Thoracic aorta (tissue), 2 donors: ENCODE measurements at regions not wholly inside any gene's neighbourhood (a gene's known extent, or its start where the extent isn't known, plus 50 kb on each side); places are given as distances from the start of the nearest gene placed in this dataset.

ENCODE experiments used
- ATAC-seq: fragments of 150-250 bp; one replicate; pipeline ENCODE4 v1.8.0; 2017; ENCODE audit warnings: low read depth; ENCODE audit not compliant: insufficient number of reproducible peaks, low FRiP score
- DNase-seq: peaks from one replicate; pipeline ENCODE4 v3.0.0-alpha.2; 2020; ENCODE audit warnings: low spot score
- H3K27ac ChIP-seq, 2 donors: fragments of 200-600 bp; sonication (generic); 1 replicate in 1 of 2; 2 replicates in 1 of 2; pipeline ENCODE4 v1.5.1; 2016; ENCODE audit warnings: mild to moderate bottlenecking in 2 of 2, moderate library complexity in 2 of 2
- H3K27me3 ChIP-seq: fragments of 200-600 bp; sonication (generic); replicated peaks from 2 replicates; pipeline ENCODE4 v1.6.0; 2016; ENCODE audit warnings: mild to moderate bottlenecking; ENCODE audit not compliant: insufficient read depth
- H3K36me3 ChIP-seq: fragments of 200-600 bp; sonication (generic); one replicate; pipeline ENCODE4 v1.5.1; 2016
- H3K4me1 ChIP-seq, 2 donors: fragments of 200-600 bp; sonication (generic); 1 replicate in 1 of 2; 2 replicates in 1 of 2; pipeline versions ENCODE4 v1.5.1 to v1.6.0; 2016; ENCODE audit warnings: low read depth in 2 of 2, mild to moderate bottlenecking in 1 of 2; ENCODE audit not compliant: control insufficient read depth in 1 of 2
- H3K4me3 ChIP-seq: fragments of 200-600 bp; sonication (generic); 2 replicates; pipeline ENCODE4 v1.5.1; 2016; ENCODE audit warnings: mild to moderate bottlenecking
- H3K9me3 ChIP-seq: fragments of 200-600 bp; sonication (generic); 2 replicates; pipeline ENCODE4 v1.5.1; 2016
- TF ChIP-seq, protein P1 (sequence below): fragments of 200-600 bp; sonication (generic); IDR thresholded peaks from one replicate; pipeline ENCODE4 v1.5.1; 2019; ENCODE audit warnings: antibody characterized with exemption

DNA sequence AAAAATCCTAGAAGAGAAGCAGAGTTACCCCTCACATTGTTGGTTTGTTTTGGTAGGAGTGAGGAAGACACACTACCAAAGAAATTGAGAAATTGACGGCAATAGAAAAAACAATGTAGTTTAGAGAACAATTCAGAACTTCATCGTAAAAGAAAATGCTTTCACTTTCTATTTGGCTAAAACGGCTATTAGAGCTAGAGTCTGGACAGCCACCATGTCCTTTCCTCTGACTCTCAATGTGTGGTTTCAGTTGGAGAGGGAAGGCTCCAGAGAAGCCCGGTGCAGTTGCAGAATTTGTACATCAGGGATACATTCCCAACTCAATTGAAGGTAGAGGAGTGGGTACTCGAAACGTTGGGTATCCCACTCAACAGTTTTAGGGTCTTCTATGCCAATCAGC, 535.3 kb downstream of the GALC start:
- TF ChIP-seq, protein P1, sequence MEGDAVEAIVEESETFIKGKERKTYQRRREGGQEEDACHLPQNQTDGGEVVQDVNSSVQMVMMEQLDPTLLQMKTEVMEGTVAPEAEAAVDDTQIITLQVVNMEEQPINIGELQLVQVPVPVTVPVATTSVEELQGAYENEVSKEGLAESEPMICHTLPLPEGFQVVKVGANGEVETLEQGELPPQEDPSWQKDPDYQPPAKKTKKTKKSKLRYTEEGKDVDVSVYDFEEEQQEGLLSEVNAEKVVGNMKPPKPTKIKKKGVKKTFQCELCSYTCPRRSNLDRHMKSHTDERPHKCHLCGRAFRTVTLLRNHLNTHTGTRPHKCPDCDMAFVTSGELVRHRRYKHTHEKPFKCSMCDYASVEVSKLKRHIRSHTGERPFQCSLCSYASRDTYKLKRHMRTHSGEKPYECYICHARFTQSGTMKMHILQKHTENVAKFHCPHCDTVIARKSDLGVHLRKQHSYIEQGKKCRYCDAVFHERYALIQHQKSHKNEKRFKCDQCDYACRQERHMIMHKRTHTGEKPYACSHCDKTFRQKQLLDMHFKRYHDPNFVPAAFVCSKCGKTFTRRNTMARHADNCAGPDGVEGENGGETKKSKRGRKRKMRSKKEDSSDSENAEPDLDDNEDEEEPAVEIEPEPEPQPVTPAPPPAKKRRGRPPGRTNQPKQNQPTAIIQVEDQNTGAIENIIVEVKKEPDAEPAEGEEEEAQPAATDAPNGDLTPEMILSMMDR: no peak
- Histone ChIP-seq H3K4me1 (no peaks in the 10 kb centered on the region), H3K27ac (no peak overlapping the region), H3K36me3 (no peaks in the 10 kb centered on the region), H3K4me3 (no peak overlapping the region), H3K9me3 (no peaks in the 10 kb centered on the region), H3K27me3 (no peaks in the 10 kb centered on the region)
- ATAC-seq: no peak
- no peak for DNase-seq

DNA sequence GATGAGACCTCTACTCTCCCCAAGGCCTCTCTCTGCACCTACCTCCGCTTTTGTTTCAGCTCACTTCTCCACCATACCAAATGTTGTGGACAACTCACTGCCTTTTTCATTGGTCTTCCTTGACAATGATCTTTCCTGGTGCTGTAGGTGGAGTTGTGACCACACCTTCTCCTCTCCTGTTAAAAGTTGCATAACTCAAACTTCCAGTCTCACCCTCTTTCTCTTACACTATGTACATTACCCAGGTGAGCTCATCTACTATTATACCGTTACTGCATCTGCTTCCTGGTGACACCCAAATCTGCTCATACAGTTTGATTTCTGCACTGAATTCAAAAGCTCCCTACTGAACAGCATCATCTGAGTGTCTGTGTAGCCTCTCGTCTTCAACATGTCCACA, 542.8 kb downstream of the GALC start:
- H3K9me3 ChIP-seq: no peaks in the 10 kb centered on the region
- H3K27ac ChIP-seq: no peak overlapping the region
- no peaks in the 10 kb centered on the region for H3K36me3 ChIP-seq
- no peaks in the 10 kb centered on the region for H3K27me3 ChIP-seq
- H3K4me3 ChIP-seq: no peak overlapping the region
- no peaks in the 10 kb centered on the region for H3K4me1 ChIP-seq
- ATAC-seq (no peak), DNase-seq (no peak)
- TF ChIP-seq, protein P1: no peak

DNA sequence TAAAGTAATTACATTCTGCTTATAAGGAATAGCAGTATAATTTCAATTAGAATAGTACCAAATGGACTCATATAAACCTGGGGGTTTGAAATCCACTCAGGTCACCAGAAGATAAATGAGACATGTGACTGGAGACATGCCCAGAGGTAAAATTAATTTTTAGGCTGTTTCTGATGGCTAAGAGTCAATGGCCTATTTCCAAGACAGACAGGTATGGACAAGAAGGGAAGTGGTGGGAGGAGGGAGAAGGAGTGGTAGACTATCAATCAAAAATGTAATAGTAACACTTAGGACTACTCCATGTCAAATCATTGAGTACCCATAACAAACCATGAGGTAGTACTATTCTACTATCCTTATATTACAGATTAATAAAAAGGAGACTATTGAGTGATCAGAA, 544.0 kb downstream of the GALC start:
- H3K27me3 ChIP-seq: no peaks in the 10 kb centered on the region
- TF ChIP-seq, protein P1: no peak
- H3K9me3 ChIP-seq: no peaks in the 10 kb centered on the region
- no peaks in the 10 kb centered on the region for H3K36me3 ChIP-seq
- H3K27ac ChIP-seq: no peak overlapping the region
- DNase-seq (no peak), ATAC-seq (no peak)
- H3K4me3 ChIP-seq: no peak overlapping the region
- H3K4me1 ChIP-seq: no peaks in the 10 kb centered on the region

DNA sequence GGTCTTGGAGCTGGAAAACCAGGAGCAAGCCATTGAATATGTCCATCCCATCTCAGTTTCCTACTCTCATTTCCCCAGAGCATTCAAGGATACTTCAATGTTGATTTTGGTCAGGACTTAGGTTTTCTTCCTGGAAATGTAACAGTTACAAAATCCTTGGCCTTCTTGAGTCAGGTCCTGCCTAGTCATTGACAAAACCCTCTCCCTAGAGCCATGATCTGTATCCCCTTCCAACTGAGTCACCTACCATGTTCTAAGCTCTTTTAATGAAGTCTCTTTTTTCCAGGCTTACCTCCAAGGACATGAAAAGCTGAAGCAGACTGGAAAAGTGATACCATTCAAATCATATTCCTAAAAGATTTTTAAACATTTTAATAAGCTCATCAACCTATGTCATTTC, 549.2 kb downstream of the GALC start:
- no peak overlapping the region for H3K4me3 ChIP-seq
- H3K36me3 ChIP-seq: no peaks in the 10 kb centered on the region
- no peaks in the 10 kb centered on the region for H3K9me3 ChIP-seq
- ATAC-seq (no peak), DNase-seq (no peak)
- TF ChIP-seq, protein P1: no peak
- no peak overlapping the region for H3K27ac ChIP-seq
- no peaks in the 10 kb centered on the region for H3K4me1 ChIP-seq
- H3K27me3 ChIP-seq: no peaks in the 10 kb centered on the region

DNA sequence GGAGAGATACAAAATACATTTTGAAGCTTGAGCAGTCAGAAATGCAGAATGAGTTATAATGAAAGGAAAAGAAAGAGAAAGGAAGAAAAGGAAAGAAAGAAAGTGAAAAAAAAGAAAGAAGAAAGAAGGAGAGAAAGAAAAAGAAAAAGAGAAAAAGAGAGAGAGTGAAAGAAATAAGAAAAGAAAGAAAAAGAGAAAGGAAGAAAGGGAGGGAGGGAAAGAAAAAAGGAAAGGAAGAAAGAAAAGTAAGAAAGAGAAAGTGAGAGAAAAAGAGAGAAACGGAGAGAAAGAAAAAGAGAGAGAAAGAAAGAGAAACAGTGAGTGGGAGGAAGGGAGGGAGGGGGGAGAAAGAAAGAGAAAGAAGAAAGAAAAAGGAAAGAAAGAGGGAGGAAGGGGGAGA, 549.9 kb downstream of the GALC start:
- Histone ChIP-seq H3K9me3 (no peaks in the 10 kb centered on the region), H3K36me3 (no peaks in the 10 kb centered on the region), H3K27ac (no peak overlapping the region), H3K4me1 (no peaks in the 10 kb centered on the region), H3K4me3 (no peak overlapping the region), H3K27me3 (no peaks in the 10 kb centered on the region)
- ATAC-seq (no peak), DNase-seq (no peak)
- TF ChIP-seq, protein P1: no peak
